Endodermal cell (in vitro differentiated cells): ENCODE measurements at regions not wholly inside any gene's neighbourhood (a gene's known extent, or its start where the extent isn't known, plus 50 kb on each side); places are given as distances from the start of the nearest gene placed in this dataset.

Experiments used
- DNase-seq: peaks from one replicate; pipeline ENCODE4 v3.0.0-alpha.2; 2017
- H3K27ac ChIP-seq: 2 replicates; pipeline ENCODE4 v1.5.1; 2013; ENCODE audit warnings: mild to moderate bottlenecking, low read depth, low read length, moderate library complexity
- H3K27me3 ChIP-seq: 2 replicates; pipeline ENCODE4 v1.6.1; 2013; ENCODE audit warnings: mild to moderate bottlenecking, low read length, moderate library complexity; ENCODE audit not compliant: insufficient read depth, control insufficient read depth, poor library complexity, severe bottlenecking
- H3K36me3 ChIP-seq: 2 replicates; pipeline ENCODE4 v1.7.0; 2013; ENCODE audit warnings: mild to moderate bottlenecking, low read length, moderate library complexity; ENCODE audit not compliant: control insufficient read depth, insufficient read depth
- H3K4me1 ChIP-seq: one replicate; pipeline ENCODE4 v1.7.0; 2013; ENCODE audit warnings: low read length; ENCODE audit not compliant: control insufficient read depth, insufficient read depth
- H3K4me3 ChIP-seq: 2 replicates; pipeline ENCODE4 v1.5.1; 2013; ENCODE audit warnings: mild to moderate bottlenecking, low read length, moderate library complexity
- H3K9ac ChIP-seq: 2 replicates; pipeline ENCODE4 v1.6.1; 2013; ENCODE audit warnings: mild to moderate bottlenecking, low read length, moderate library complexity; ENCODE audit not compliant: poor library complexity, severe bottlenecking; ENCODE audit errors: extremely low read depth
- H3K9me3 ChIP-seq: 2 replicates; pipeline ENCODE4 v1.6.1; 2013; ENCODE audit warnings: mild to moderate bottlenecking, low read length, moderate library complexity; ENCODE audit not compliant: control insufficient read depth
- H3K27ac Mint-ChIP-seq: 2 replicates; pipeline ENCODE4 v1.8.0; 2020; ENCODE audit warnings: mixed read lengths
- H3K27me3 Mint-ChIP-seq: 2 replicates; pipeline ENCODE4 v1.8.0; 2021; ENCODE audit warnings: mild to moderate bottlenecking, mixed read lengths; ENCODE audit not compliant: insufficient read depth
- H3K36me3 Mint-ChIP-seq: 2 replicates; pipeline ENCODE4 v1.8.0; 2020; ENCODE audit warnings: low read depth, mixed read lengths
- H3K4me1 Mint-ChIP-seq: 2 replicates; pipeline ENCODE4 v1.8.0; 2020; ENCODE audit warnings: mixed read lengths
- H3K4me3 Mint-ChIP-seq: 2 replicates; pipeline ENCODE4 v1.8.0; 2020; ENCODE audit warnings: mild to moderate bottlenecking, moderate library complexity, mixed read lengths
- H3K9me3 Mint-ChIP-seq: 2 replicates; pipeline ENCODE4 v1.8.0; 2020; ENCODE audit warnings: mild to moderate bottlenecking, mixed read lengths
- CTCF ChIP-seq: fragments of 200-600 bp; sonication (generic); conservative IDR thresholded peaks from 2 replicates; pipeline ENCODE4 v1.5.0; 2021; ENCODE audit warnings: antibody characterized with exemption, mild to moderate bottlenecking
- WGBS, 2 experiments: methylation state at CpG; one replicate each; pipeline versions ENCODE4 v1.1.5 to v1.1.7; 2013; ENCODE audit warnings: missing lambda C conversion rate in 2 of 2, mixed read lengths in 1 of 2; ENCODE audit not compliant: insufficient coverage in 1 of 2, insufficient read length in 1 of 2; 5-methylcytosine and 5-hydroxymethylcytosine counted together

DNA sequence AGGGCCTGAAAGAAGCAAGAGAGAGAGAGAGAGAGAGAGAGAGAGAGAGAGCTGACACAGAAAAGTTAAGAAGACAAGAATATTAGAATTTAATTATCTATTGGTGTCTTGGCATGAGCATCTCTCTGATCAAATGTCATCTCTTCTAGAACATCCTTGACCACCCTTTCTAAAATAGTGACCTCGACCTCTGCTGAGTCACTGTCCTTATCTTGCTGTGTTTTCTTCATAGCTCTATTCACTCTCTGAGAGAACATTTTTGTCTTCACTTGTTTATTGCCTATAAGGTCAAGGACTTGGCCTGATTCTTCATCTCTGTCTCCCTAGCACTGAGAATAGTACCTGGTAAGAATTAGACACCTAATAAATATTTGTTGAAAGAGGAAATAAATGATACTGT lies 383.8 kb upstream of the RPS23 start:
- TF ChIP-seq CTCF: no peak
- no peaks in the 10 kb centered on the region for H3K36me3 ChIP-seq
- no peaks in the 10 kb centered on the region for H3K4me1 ChIP-seq
- Mint-ChIP-seq H3K9me3 (no peaks in the 10 kb centered on the region), H3K4me1 (peaks cover 7% of the 10 kb centered on the region), H3K27me3 (no peaks in the 10 kb centered on the region), H3K4me3 (no peak overlapping the region), H3K36me3 (no peaks in the 10 kb centered on the region), H3K27ac (no peak overlapping the region)
- H3K27ac ChIP-seq: no peak overlapping the region
- WGBS, 2 experiments: 75 to 89% methylated on average over 1 of the region's 1 CpG
- no peaks in the 10 kb centered on the region for H3K9me3 ChIP-seq
- no peak overlapping the region for H3K4me3 ChIP-seq
- no peaks in the 10 kb centered on the region for H3K27me3 ChIP-seq
- DNase-seq: no peak
- no peak overlapping the region for H3K9ac ChIP-seq

DNA sequence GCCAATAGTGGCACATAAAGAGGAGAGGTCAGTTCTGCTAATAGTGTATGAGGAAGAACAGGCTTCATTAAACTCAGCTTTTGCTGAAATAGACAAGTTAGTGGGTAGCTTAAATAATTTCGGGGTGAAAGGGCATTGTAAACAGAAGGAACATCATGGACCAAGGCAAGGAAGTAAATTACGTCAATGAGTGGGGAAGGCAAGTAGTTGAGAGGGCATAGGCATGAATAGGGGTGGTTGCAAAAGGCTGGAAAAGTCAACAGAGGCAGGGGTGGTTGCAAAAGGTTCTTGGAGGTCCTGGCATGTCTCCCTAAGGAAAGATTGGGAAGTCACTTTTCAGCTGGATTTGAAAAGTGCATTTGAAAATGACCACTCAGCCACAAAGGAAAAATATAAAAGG lies 383.3 kb upstream of the RPS23 start:
- H3K27me3 ChIP-seq: no peaks in the 10 kb centered on the region
- Mint-ChIP-seq H3K4me3 (no peak overlapping the region), H3K27me3 (no peaks in the 10 kb centered on the region), H3K27ac (no peak overlapping the region), H3K36me3 (no peaks in the 10 kb centered on the region), H3K9me3 (no peaks in the 10 kb centered on the region), H3K4me1 (peaks cover 7% of the 10 kb centered on the region)
- H3K9me3 ChIP-seq: no peaks in the 10 kb centered on the region
- no peak overlapping the region for H3K27ac ChIP-seq
- no peak for DNase-seq
- 84 to 100% methylated on average over 2 of the region's 2 CpGs for WGBS, 2 experiments
- no peak overlapping the region for H3K4me3 ChIP-seq
- no peak overlapping the region for H3K9ac ChIP-seq
- no peak for TF ChIP-seq CTCF
- no peaks in the 10 kb centered on the region for H3K4me1 ChIP-seq
- H3K36me3 ChIP-seq: no peaks in the 10 kb centered on the region

GRCh38 chr5:82659115-82659514 lies 381.0 kb upstream of the RPS23 start:
- no peak overlapping the region for H3K4me3 ChIP-seq
- Mint-ChIP-seq H3K9me3 (no peaks in the 10 kb centered on the region), H3K4me3 (no peak overlapping the region), H3K27ac (no peak overlapping the region), H3K27me3 (no peaks in the 10 kb centered on the region), H3K4me1 (no peaks in the 10 kb centered on the region), H3K36me3 (no peaks in the 10 kb centered on the region)
- H3K4me1 ChIP-seq: no peaks in the 10 kb centered on the region
- no peak overlapping the region for H3K9ac ChIP-seq
- no peaks in the 10 kb centered on the region for H3K9me3 ChIP-seq
- no peaks in the 10 kb centered on the region for H3K27me3 ChIP-seq
- DNase-seq: no peak
- no peak overlapping the region for H3K27ac ChIP-seq
- no peak for TF ChIP-seq CTCF
- H3K36me3 ChIP-seq: no peaks in the 10 kb centered on the region
- 86 to 94% methylated on average over 1 to 2 of the region's 2 CpGs for WGBS, 2 experiments
